ENCODE measurements at regions not wholly inside any gene's neighbourhood (a gene's known extent, or its start where the extent isn't known, plus 50 kb on each side); places are given as distances from the start of the nearest gene placed in this dataset.

GRCh38 chr20:53841741-53842140 lies 228.7 kb downstream of the BCAS1 start:
- no peak for TF ChIP-seq CTCF (IDR thresholded peaks at IDR 0.05; ENCODE audit: extremely low read depth, insufficient read depth, missing control alignments)
- no peak for DNase-seq (ENCODE audit: low spot score)
- in situ Hi-C loops (cut with MboI; ENCODE audit: low pct_unique_long_range_greater_than_20kb, low sequenced_read_pairs, unreplicated experiment) = no loop called here

- no peak for DNase-seq (ENCODE audit: low spot score)
- in situ Hi-C loops (cut with MboI; ENCODE audit: low pct_unique_long_range_greater_than_20kb, low sequenced_read_pairs, unreplicated experiment) = no loop called here
- no peak for TF ChIP-seq CTCF (IDR thresholded peaks at IDR 0.05; ENCODE audit: extremely low read depth, insufficient read depth, missing control alignments)
Observed at GRCh38 chr20:53840532-53840931, 229.9 kb downstream of the BCAS1 start.

GRCh38 chr20:53839423-53840176 lies 230.8 kb downstream of the BCAS1 start:
- TF ChIP-seq CTCF (IDR thresholded peaks at IDR 0.05; ENCODE audit: extremely low read depth, insufficient read depth, missing control alignments) = no peak
- in situ Hi-C loops (cut with MboI; ENCODE audit: low pct_unique_long_range_greater_than_20kb, low sequenced_read_pairs, unreplicated experiment) = no loop called here
- DNase-seq (ENCODE audit: low spot score) = no peak

GRCh38 chr20:53838311-53838868 lies 232.0 kb downstream of the BCAS1 start:
- DNase-seq (ENCODE audit: low spot score) = no peak
- no peak for TF ChIP-seq CTCF (IDR thresholded peaks at IDR 0.05; ENCODE audit: extremely low read depth, insufficient read depth, missing control alignments)
- in situ Hi-C loops (cut with MboI; ENCODE audit: low pct_unique_long_range_greater_than_20kb, low sequenced_read_pairs, unreplicated experiment) = no loop called here

- no peak for TF ChIP-seq CTCF (IDR thresholded peaks at IDR 0.05; ENCODE audit: extremely low read depth, insufficient read depth, missing control alignments)
- DNase-seq (ENCODE audit: low spot score) = no peak
- in situ Hi-C loops (cut with MboI; ENCODE audit: low pct_unique_long_range_greater_than_20kb, low sequenced_read_pairs, unreplicated experiment) = no loop called here
Observed at GRCh38 chr20:53837126-53837826, 233.1 kb downstream of the BCAS1 start.

GRCh38 chr20:53834749-53835148 lies 235.6 kb downstream of the BCAS1 start:
- in situ Hi-C loops (cut with MboI; ENCODE audit: low pct_unique_long_range_greater_than_20kb, low sequenced_read_pairs, unreplicated experiment) = no loop called here
- no peak for TF ChIP-seq CTCF (IDR thresholded peaks at IDR 0.05; ENCODE audit: extremely low read depth, insufficient read depth, missing control alignments)

More at GRCh38 chr20:53834749-53835148, 235.6 kb downstream of the BCAS1 start:
- no peak for DNase-seq (ENCODE audit: low spot score)
